Ishikawa (cell line): ENCODE measurements at regions not wholly inside any gene's neighbourhood (a gene's known extent, or its start where the extent isn't known, plus 50 kb on each side); places are given as distances from the start of the nearest gene placed in this dataset.

Source experiments
- CEBPB ChIP-seq: IDR thresholded peaks from 2 replicates; pipeline ENCODE4 v1.6.1; 2012
- CREB1 ChIP-seq: IDR thresholded peaks from 2 replicates; pipeline ENCODE4 v1.6.1; 2012; ENCODE audit warnings: low read depth
- EGR1 ChIP-seq: IDR thresholded peaks from 2 replicates; pipeline ENCODE4 v1.6.1; 2012
- EP300 ChIP-seq: IDR thresholded peaks from 2 replicates; pipeline ENCODE4 v1.6.1; 2012; ENCODE audit warnings: borderline replicate concordance
- FOXM1 ChIP-seq: IDR thresholded peaks from 2 replicates; pipeline ENCODE4 v1.6.1; 2012; ENCODE audit warnings: low read depth, borderline replicate concordance
- NFIC ChIP-seq: IDR thresholded peaks from 2 replicates; pipeline ENCODE4 v1.6.1; 2012
- RAD21 ChIP-seq: IDR thresholded peaks from 2 replicates; pipeline ENCODE4 v1.6.1; 2012; ENCODE audit warnings: low read depth
- TAF1 ChIP-seq: IDR thresholded peaks from 2 replicates; pipeline ENCODE4 v1.6.1; 2012; ENCODE audit warnings: low read depth, mild to moderate bottlenecking
- TCF12 ChIP-seq: IDR thresholded peaks from 2 replicates; pipeline ENCODE4 v1.6.1; 2012; ENCODE audit warnings: low read depth
- TEAD4 ChIP-seq: IDR thresholded peaks from 2 replicates; pipeline ENCODE4 v1.6.1; 2012
- YY1 ChIP-seq: IDR thresholded peaks from 2 replicates; pipeline ENCODE4 v1.6.1; 2012; ENCODE audit warnings: low read depth
- ZBTB7A ChIP-seq: IDR thresholded peaks from 2 replicates; pipeline ENCODE4 v1.6.1; 2012; ENCODE audit warnings: low read depth
- TF ChIP-seq, protein P1 (sequence below): IDR thresholded peaks from 2 replicates; pipeline ENCODE4 v1.6.1; 2012
- TF ChIP-seq, protein P2 (sequence below): IDR thresholded peaks from 2 replicates; pipeline ENCODE4 v1.6.1; 2012
- TF ChIP-seq, protein P3 (sequence below): IDR thresholded peaks from 2 replicates; pipeline ENCODE4 v1.6.1; 2012; ENCODE audit warnings: low read depth, mild to moderate bottlenecking

DNA sequence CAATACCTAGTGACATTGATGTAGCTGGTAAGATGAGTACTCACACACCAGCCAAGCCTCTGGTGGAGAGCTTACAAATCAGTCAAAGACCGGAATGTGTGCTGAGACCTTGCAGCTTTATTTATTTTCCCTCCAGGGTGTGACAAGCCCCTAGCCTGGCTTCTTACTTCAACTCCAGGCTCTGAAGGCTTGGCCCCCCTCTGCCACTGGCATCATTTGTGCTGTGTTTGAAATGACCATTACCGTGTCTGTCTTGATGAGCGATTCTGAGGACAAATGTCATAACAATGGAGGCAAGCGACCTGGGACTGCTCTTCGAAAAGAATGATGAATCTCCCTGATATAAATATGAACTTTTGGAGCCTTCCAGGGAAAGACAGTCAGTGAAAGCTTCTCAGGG is 749.9 kb upstream of the HS6ST1 start:
- TF ChIP-seq EGR1 = no peak
- TF ChIP-seq, protein P1, sequence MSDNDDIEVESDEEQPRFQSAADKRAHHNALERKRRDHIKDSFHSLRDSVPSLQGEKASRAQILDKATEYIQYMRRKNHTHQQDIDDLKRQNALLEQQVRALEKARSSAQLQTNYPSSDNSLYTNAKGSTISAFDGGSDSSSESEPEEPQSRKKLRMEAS = no peak
- TF ChIP-seq, protein P2, sequence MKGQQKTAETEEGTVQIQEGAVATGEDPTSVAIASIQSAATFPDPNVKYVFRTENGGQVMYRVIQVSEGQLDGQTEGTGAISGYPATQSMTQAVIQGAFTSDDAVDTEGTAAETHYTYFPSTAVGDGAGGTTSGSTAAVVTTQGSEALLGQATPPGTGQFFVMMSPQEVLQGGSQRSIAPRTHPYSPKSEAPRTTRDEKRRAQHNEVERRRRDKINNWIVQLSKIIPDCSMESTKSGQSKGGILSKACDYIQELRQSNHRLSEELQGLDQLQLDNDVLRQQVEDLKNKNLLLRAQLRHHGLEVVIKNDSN = no peak
- TF ChIP-seq ZBTB7A = no peak

DNA sequence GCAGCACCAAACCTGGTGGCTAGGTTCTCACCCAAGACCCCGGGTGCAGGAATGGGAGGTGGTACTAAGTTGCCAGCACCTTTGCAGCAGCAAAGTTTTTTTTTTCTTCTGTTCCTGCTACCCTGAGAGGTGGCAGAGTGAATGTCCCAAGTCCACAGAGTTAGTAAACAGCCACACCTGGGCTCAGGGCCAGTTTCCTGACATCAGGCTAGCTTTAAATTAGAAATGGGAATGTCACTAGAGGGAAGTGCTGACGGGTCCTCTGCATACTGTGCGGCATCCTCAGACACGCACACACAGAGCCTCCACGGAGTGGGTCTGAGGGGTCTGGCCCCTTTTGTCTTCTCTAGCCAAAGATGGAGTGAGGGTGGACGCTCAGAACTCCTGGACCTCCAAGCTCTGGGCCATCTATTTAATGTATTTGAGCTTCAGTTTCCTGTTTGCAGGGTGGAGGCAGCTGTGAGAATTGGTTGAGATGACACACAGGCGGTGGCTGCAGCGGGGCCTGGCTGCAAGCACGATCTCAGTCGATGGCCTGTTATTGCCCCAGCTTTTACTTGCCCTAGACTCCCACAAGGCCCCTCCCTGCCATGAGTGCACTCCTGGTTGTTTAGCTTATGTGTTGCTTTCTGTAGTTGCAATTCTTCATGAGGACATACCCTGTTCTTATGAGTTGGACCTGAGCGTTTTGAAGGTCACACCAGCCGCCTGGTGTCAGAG is 751.4 kb upstream of the HS6ST1 start:
- TF ChIP-seq ZBTB7A (no peak), RAD21 (no peak), TEAD4 (no peak), EP300 (no peak), CREB1 (no peak), FOXM1 (no peak), EGR1 (no peak), TCF12 (no peak), NFIC (no peak), CEBPB (no peak)
- TF ChIP-seq, protein P2 = no peak
- TF ChIP-seq, protein P3, sequence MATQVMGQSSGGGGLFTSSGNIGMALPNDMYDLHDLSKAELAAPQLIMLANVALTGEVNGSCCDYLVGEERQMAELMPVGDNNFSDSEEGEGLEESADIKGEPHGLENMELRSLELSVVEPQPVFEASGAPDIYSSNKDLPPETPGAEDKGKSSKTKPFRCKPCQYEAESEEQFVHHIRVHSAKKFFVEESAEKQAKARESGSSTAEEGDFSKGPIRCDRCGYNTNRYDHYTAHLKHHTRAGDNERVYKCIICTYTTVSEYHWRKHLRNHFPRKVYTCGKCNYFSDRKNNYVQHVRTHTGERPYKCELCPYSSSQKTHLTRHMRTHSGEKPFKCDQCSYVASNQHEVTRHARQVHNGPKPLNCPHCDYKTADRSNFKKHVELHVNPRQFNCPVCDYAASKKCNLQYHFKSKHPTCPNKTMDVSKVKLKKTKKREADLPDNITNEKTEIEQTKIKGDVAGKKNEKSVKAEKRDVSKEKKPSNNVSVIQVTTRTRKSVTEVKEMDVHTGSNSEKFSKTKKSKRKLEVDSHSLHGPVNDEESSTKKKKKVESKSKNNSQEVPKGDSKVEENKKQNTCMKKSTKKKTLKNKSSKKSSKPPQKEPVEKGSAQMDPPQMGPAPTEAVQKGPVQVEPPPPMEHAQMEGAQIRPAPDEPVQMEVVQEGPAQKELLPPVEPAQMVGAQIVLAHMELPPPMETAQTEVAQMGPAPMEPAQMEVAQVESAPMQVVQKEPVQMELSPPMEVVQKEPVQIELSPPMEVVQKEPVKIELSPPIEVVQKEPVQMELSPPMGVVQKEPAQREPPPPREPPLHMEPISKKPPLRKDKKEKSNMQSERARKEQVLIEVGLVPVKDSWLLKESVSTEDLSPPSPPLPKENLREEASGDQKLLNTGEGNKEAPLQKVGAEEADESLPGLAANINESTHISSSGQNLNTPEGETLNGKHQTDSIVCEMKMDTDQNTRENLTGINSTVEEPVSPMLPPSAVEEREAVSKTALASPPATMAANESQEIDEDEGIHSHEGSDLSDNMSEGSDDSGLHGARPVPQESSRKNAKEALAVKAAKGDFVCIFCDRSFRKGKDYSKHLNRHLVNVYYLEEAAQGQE = no peak
- TF ChIP-seq, protein P1 = no peak

DNA sequence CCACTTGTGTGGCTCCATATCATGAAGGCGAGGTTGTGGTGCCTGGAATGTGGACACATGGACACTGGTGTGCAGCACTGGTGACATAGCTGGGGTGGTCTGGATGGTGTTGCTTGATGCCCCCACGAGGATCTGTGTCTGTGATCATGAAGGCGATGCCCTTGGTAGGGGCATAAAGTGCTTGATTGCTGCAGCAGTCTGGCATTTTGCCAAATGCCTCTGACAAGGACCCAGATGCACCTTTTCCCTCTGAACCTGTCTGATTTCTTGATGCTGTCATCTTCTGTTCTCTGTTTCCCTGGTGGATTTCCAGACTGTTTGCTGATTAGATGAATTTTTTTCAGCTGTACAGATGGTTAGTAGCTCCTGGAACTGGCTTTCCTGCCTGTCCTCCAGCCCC is 752.0 kb upstream of the HS6ST1 start:
- no peak for TF ChIP-seq ZBTB7A
- TF ChIP-seq TAF1 = no peak
- TF ChIP-seq TEAD4 = no peak
- TF ChIP-seq TCF12 = no peak
- no peak for TF ChIP-seq CEBPB
- no peak for TF ChIP-seq EP300
- TF ChIP-seq EGR1 = no peak
- TF ChIP-seq, protein P3 = no peak
- no peak for TF ChIP-seq FOXM1

DNA sequence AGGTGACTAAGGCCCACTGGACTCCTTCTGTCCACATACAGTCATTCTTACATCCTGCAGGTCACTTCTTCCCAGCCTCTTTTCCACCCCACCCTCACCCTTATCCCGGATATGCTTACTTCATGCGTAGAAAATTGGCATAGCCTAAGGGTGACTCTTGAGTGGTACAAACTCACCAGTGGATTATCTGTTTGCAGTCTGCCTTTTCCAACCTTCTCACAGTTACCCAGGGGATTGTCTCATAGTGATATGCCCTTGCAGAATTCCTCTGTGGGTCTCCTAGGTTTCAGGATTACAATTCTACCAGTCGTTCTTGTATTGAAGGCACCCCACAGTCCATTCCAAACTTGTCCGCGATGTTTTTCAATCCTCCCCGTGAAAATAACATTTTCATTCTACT is 752.9 kb upstream of the HS6ST1 start:
- TF ChIP-seq EGR1 (no peak), TCF12 (no peak), TEAD4 (no peak), NFIC (no peak), YY1 (no peak), FOXM1 (no peak), CEBPB (no peak), RAD21 (no peak), EP300 (no peak)
- TF ChIP-seq, protein P3 = no peak
- TF ChIP-seq, protein P2 = no peak
